ENCODE measurements at regions not wholly inside any gene's neighbourhood (a gene's known extent, or its start where the extent isn't known, plus 50 kb on each side); places are given as distances from the start of the nearest gene placed in this dataset.
"Not testable (repeated sequence)": the region's sequence is repeated elsewhere in the genome, so short reads cannot be mapped to it uniquely, and the experiment has no call there.

- H3K27ac Mint-ChIP-seq; H3K27me3 Mint-ChIP-seq (ENCODE audit: low read depth); H3K4me3 Mint-ChIP-seq; H3K4me1 Mint-ChIP-seq; H3K36me3 Mint-ChIP-seq (ENCODE audit: low read depth): not testable (repeated sequence)
- H3K9me3 Mint-ChIP-seq, result peaks cover 53% of the 10 kb centered on the region
Observed at GRCh38 chr21:5217933-5218332, 5303.4 kb upstream of the TPTE start.

GRCh38 chr21:5219988-5220387 is 5301.4 kb upstream of the TPTE start:
- H3K4me3 Mint-ChIP-seq, result not testable (repeated sequence)

GRCh38 chr21:5220468-5220867 is 5300.9 kb upstream of the TPTE start:
- not testable (repeated sequence) for H3K36me3 Mint-ChIP-seq (ENCODE audit: low read depth); H3K4me1 Mint-ChIP-seq; H3K27ac Mint-ChIP-seq; H3K4me3 Mint-ChIP-seq; H3K27me3 Mint-ChIP-seq (ENCODE audit: low read depth)
- peaks cover 74% of the 10 kb centered on the region for H3K9me3 Mint-ChIP-seq

More at GRCh38 chr21:5219988-5220387, 5301.4 kb upstream of the TPTE start:
- not testable (repeated sequence) for H3K27ac Mint-ChIP-seq; H3K4me1 Mint-ChIP-seq; H3K36me3 Mint-ChIP-seq (ENCODE audit: low read depth); H3K27me3 Mint-ChIP-seq (ENCODE audit: low read depth)
- H3K9me3 Mint-ChIP-seq, result peaks cover 71% of the 10 kb centered on the region

- H3K4me3 Mint-ChIP-seq; H3K27me3 Mint-ChIP-seq (ENCODE audit: low read depth); H3K4me1 Mint-ChIP-seq; H3K27ac Mint-ChIP-seq; H3K36me3 Mint-ChIP-seq (ENCODE audit: low read depth): not testable (repeated sequence)
- H3K9me3 Mint-ChIP-seq, result peaks cover 82% of the 10 kb centered on the region
Observed at GRCh38 chr21:5221458-5222050, 5299.8 kb upstream of the TPTE start.

- H3K4me3 Mint-ChIP-seq; H3K4me1 Mint-ChIP-seq; H3K27ac Mint-ChIP-seq; H3K36me3 Mint-ChIP-seq (ENCODE audit: low read depth); H3K27me3 Mint-ChIP-seq (ENCODE audit: low read depth): not testable (repeated sequence)
- peaks cover 81% of the 10 kb centered on the region for H3K9me3 Mint-ChIP-seq
Observed at GRCh38 chr21:5222996-5223782, 5298.2 kb upstream of the TPTE start.

GRCh38 chr21:5224156-5224555 is 5297.2 kb upstream of the TPTE start:
- not testable (repeated sequence) for H3K27me3 Mint-ChIP-seq (ENCODE audit: low read depth); H3K27ac Mint-ChIP-seq; H3K36me3 Mint-ChIP-seq (ENCODE audit: low read depth); H3K4me3 Mint-ChIP-seq; H3K4me1 Mint-ChIP-seq
- peaks cover 82% of the 10 kb centered on the region for H3K9me3 Mint-ChIP-seq

- not testable (repeated sequence) for H3K4me1 Mint-ChIP-seq; H3K27me3 Mint-ChIP-seq (ENCODE audit: low read depth); H3K27ac Mint-ChIP-seq; H3K4me3 Mint-ChIP-seq
- Mint-ChIP-seq H3K36me3 (ENCODE audit: low read depth) (peaks cover 11% of the 10 kb centered on the region), H3K9me3 (peaks cover 81% of the 10 kb centered on the region)
Observed at GRCh38 chr21:5227252-5227651, 5294.1 kb upstream of the TPTE start.

GRCh38 chr21:5230561-5230960 is 5290.8 kb upstream of the TPTE start:
- H3K27ac Mint-ChIP-seq; H3K4me3 Mint-ChIP-seq; H3K4me1 Mint-ChIP-seq; H3K27me3 Mint-ChIP-seq (ENCODE audit: low read depth); H3K36me3 Mint-ChIP-seq (ENCODE audit: low read depth): not testable (repeated sequence)
- peaks cover 82% of the 10 kb centered on the region for H3K9me3 Mint-ChIP-seq

- H3K4me1 Mint-ChIP-seq; H3K36me3 Mint-ChIP-seq (ENCODE audit: low read depth); H3K27me3 Mint-ChIP-seq (ENCODE audit: low read depth); H3K4me3 Mint-ChIP-seq; H3K27ac Mint-ChIP-seq: not testable (repeated sequence)
- H3K9me3 Mint-ChIP-seq, result peaks cover 80% of the 10 kb centered on the region
Observed at GRCh38 chr21:5231261-5231660, 5290.1 kb upstream of the TPTE start.

GRCh38 chr21:5232176-5232958 is 5289.0 kb upstream of the TPTE start:
- H3K4me3 Mint-ChIP-seq; H3K36me3 Mint-ChIP-seq (ENCODE audit: low read depth); H3K27ac Mint-ChIP-seq; H3K27me3 Mint-ChIP-seq (ENCODE audit: low read depth); H3K4me1 Mint-ChIP-seq: not testable (repeated sequence)
- H3K9me3 Mint-ChIP-seq, result peaks cover 79% of the 10 kb centered on the region

GRCh38 chr21:5235761-5236160 is 5285.6 kb upstream of the TPTE start:
- H3K36me3 Mint-ChIP-seq (ENCODE audit: low read depth); H3K27me3 Mint-ChIP-seq (ENCODE audit: low read depth); H3K27ac Mint-ChIP-seq; H3K4me3 Mint-ChIP-seq; H3K4me1 Mint-ChIP-seq: not testable (repeated sequence)
- peaks cover 73% of the 10 kb centered on the region for H3K9me3 Mint-ChIP-seq

GRCh38 chr21:5236846-5237675 is 5284.3 kb upstream of the TPTE start:
- not testable (repeated sequence) for H3K4me3 Mint-ChIP-seq; H3K4me1 Mint-ChIP-seq; H3K27ac Mint-ChIP-seq; H3K36me3 Mint-ChIP-seq (ENCODE audit: low read depth); H3K27me3 Mint-ChIP-seq (ENCODE audit: low read depth)
- peaks cover 75% of the 10 kb centered on the region for H3K9me3 Mint-ChIP-seq

GRCh38 chr21:5240521-5240920 is 5280.9 kb upstream of the TPTE start:
- not testable (repeated sequence) for H3K36me3 Mint-ChIP-seq (ENCODE audit: low read depth); H3K4me3 Mint-ChIP-seq; H3K27ac Mint-ChIP-seq; H3K27me3 Mint-ChIP-seq (ENCODE audit: low read depth); H3K4me1 Mint-ChIP-seq
- H3K9me3 Mint-ChIP-seq, result peaks cover 73% of the 10 kb centered on the region

- H3K4me1 Mint-ChIP-seq; H3K27me3 Mint-ChIP-seq (ENCODE audit: low read depth); H3K36me3 Mint-ChIP-seq (ENCODE audit: low read depth); H3K27ac Mint-ChIP-seq; H3K4me3 Mint-ChIP-seq: not testable (repeated sequence)
- peaks cover 73% of the 10 kb centered on the region for H3K9me3 Mint-ChIP-seq
Observed at GRCh38 chr21:5242732-5243131, 5278.7 kb upstream of the TPTE start.
